CD4-positive, alpha-beta T cell (primary cell): ENCODE measurements at regions not wholly inside any gene's neighbourhood (a gene's known extent, or its start where the extent isn't known, plus 50 kb on each side); places are given as distances from the start of the nearest gene placed in this dataset.

Source experiments
- ATAC-seq: fragments of 200-7000 bp; cut with Tn5 transposase; one replicate; pipeline ENCODE4 v1.10.0; 2022; ENCODE audit warnings: mild to moderate bottlenecking; ENCODE audit not compliant: poor library complexity
- CTCF ChIA-PET: fragments of 350-600 bp; sonication (Branson Sonifier 250); formaldehyde crosslinking; loops from one replicate; lab custom pipeline; 2021; ENCODE audit warnings: antibody characterized with exemption, inconsistent platforms; lab: Charles Lee
- POLR2A ChIA-PET: fragments of 350-600 bp; sonication (Branson Sonifier 250); formaldehyde crosslinking; loops from one replicate; lab custom pipeline; 2021; ENCODE audit warnings: antibody characterized with exemption, inconsistent platforms; lab: Charles Lee
- DNase-seq, 14 experiments: peaks; one replicate each; pipeline ENCODE4 v3.0.0-alpha.2; 2013 to 2020; ENCODE audit warnings: mixed read lengths in 2 of 14
- H3K27ac ChIP-seq, 2 donors: one replicate each; pipeline versions ENCODE4 v1.5.1 to v1.7.0; 2013; ENCODE audit warnings: low read length in 2 of 2, low read depth in 1 of 2, mild to moderate bottlenecking in 1 of 2
- H3K27me3 ChIP-seq, 2 experiments: 1 replicate in 1 of 2; 2 replicates in 1 of 2; pipeline versions ENCODE4 v1.6.1 to v1.7.0; 2013; ENCODE audit warnings: low read length in 2 of 2, control low read depth in 1 of 2, mild to moderate bottlenecking in 1 of 2, moderate library complexity in 1 of 2; ENCODE audit not compliant: insufficient read depth in 2 of 2, control insufficient read depth in 1 of 2
- H3K36me3 ChIP-seq: one replicate; pipeline ENCODE4 v1.6.1; 2013; ENCODE audit warnings: low read length, control low read depth; ENCODE audit not compliant: insufficient read depth
- H3K4me1 ChIP-seq: one replicate; pipeline ENCODE4 v1.6.1; 2013; ENCODE audit warnings: low read length, control low read depth; ENCODE audit not compliant: insufficient read depth
- H3K4me3 ChIP-seq: one replicate; pipeline ENCODE4 v1.5.1; 2013; ENCODE audit warnings: mild to moderate bottlenecking, low read length, moderate library complexity
- H3K9me3 ChIP-seq, 2 experiments: 1 replicate in 1 of 2; 2 replicates in 1 of 2; pipeline versions ENCODE4 v1.6.1 to v1.7.0; 2013; ENCODE audit warnings: low read length in 2 of 2, mild to moderate bottlenecking in 2 of 2, control low read depth in 1 of 2, moderate library complexity in 1 of 2; ENCODE audit not compliant: control insufficient read depth in 1 of 2, insufficient read depth in 1 of 2
- H3K27ac Mint-ChIP-seq: one replicate; pipeline ENCODE4 v1.8.0; 2020; ENCODE audit warnings: mixed read lengths
- H3K27me3 Mint-ChIP-seq: one replicate; pipeline ENCODE4 v1.8.0; 2021; ENCODE audit warnings: mixed read lengths
- H3K36me3 Mint-ChIP-seq: one replicate; pipeline ENCODE4 v1.8.0; 2021; ENCODE audit warnings: low read depth, mixed read lengths
- H3K4me1 Mint-ChIP-seq: one replicate; pipeline ENCODE4 v1.8.0; 2021; ENCODE audit warnings: low read depth, mixed read lengths
- H3K4me3 Mint-ChIP-seq: one replicate; pipeline ENCODE4 v1.8.0; 2020; ENCODE audit warnings: mild to moderate bottlenecking, mixed read lengths
- H3K9me3 Mint-ChIP-seq: one replicate; pipeline ENCODE4 v1.8.0; 2020; ENCODE audit warnings: mixed read lengths
- intact Hi-C, 2 experiments: fragments of 100-400 bp; cut with DNase I in 1 of 2; cut with micrococcal nuclease in 1 of 2; formaldehyde crosslinking; loops; one replicate each; pipeline versions ENCODE4 v1.15.1 to v1.9.0; 2023 to 2025; cut with DNase I, micrococcal nuclease
- TF ChIP-seq, protein P1 (sequence below): fragments of 200-600 bp; IDR thresholded peaks from one replicate; pipeline ENCODE4 v1.8.0; 2022; ENCODE audit warnings: antibody characterized with exemption, mild to moderate bottlenecking

DNA sequence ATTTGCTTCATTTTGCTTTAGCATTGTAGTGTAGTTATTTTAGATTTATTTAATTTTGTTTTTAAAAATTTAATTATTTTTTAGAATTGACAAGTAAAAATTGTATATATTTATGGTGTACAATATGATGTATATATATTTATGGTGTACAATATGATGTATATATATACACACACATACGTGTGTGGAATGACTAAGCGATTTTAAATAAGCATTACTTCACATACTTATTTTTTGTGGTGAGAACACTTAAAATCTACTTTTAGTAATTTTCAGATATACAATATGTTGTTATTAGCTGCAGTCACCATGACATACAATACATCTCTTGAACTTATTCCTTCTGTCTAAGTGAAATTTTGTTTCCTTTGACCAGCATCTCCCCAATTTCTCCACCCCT is 172.9 kb downstream of the SPRY1 start:
- Histone ChIP-seq H3K27me3 (no peaks in the 10 kb centered on the region), H3K4me1 (no peaks in the 10 kb centered on the region), H3K36me3 (no peaks in the 10 kb centered on the region), H3K4me3 (no peak overlapping the region), H3K9me3 (no peaks in the 10 kb centered on the region), H3K27ac (no peak overlapping the region)
- no peak for DNase-seq
- no peaks in the 10 kb centered on the region for H3K36me3 Mint-ChIP-seq
- peaks cover 4% of the 10 kb centered on the region for H3K9me3 Mint-ChIP-seq
- H3K27ac Mint-ChIP-seq = no peak overlapping the region
- H3K4me1 Mint-ChIP-seq = no peaks in the 10 kb centered on the region
- TF ChIP-seq, protein P1, sequence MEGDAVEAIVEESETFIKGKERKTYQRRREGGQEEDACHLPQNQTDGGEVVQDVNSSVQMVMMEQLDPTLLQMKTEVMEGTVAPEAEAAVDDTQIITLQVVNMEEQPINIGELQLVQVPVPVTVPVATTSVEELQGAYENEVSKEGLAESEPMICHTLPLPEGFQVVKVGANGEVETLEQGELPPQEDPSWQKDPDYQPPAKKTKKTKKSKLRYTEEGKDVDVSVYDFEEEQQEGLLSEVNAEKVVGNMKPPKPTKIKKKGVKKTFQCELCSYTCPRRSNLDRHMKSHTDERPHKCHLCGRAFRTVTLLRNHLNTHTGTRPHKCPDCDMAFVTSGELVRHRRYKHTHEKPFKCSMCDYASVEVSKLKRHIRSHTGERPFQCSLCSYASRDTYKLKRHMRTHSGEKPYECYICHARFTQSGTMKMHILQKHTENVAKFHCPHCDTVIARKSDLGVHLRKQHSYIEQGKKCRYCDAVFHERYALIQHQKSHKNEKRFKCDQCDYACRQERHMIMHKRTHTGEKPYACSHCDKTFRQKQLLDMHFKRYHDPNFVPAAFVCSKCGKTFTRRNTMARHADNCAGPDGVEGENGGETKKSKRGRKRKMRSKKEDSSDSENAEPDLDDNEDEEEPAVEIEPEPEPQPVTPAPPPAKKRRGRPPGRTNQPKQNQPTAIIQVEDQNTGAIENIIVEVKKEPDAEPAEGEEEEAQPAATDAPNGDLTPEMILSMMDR = no peak
- ChIA-PET CTCF (no interaction called here), POLR2A (no interaction called here)
- peaks cover 4% of the 10 kb centered on the region for H3K27me3 Mint-ChIP-seq
- no peak overlapping the region for H3K4me3 Mint-ChIP-seq
- ATAC-seq = no peak
- intact Hi-C loops = loop anchor here in 1 of 2 experiments (10.0 kb wide), 1 partner anchor 85 kb away; no protein-coding TSS in a partner anchor

DNA sequence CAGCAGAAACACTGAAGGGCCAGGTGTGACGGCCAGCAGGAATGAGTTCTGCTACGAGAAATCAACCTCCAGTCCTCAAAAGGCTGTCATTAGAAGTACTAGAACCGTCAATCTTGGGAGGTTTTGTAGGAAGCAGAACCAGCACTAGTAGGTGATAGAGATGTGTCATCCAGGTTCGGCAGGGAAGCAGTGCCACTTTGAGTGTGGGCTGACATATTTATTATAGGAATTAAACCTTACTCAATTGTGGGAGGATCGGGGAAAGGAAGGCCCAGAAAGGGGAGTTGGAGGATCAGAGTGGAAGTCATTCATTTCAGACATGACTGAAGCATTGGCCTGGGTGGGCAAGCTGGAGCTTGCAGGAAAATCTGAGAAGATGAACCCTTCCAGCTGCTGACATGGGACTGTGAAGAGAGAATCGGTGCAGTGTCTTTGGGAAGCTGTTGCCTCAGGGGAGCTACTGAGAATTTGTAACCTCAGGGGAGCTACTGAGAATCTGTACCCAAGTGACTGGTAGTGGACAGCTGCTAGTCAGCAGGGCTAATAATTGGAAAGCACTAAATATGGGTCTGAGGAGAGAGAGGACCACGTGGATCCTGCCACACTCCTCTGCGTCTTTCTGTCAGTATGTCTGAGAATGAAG is 177.4 kb downstream of the SPRY1 start:
- Histone ChIP-seq H3K4me3 (no peak overlapping the region), H3K27me3 (no peaks in the 10 kb centered on the region), H3K36me3 (no peaks in the 10 kb centered on the region), H3K4me1 (no peaks in the 10 kb centered on the region), H3K9me3 (no peaks in the 10 kb centered on the region), H3K27ac (no peak overlapping the region)
- CTCF ChIA-PET = no interaction called here
- H3K27me3 Mint-ChIP-seq = no peaks in the 10 kb centered on the region
- no peak overlapping the region for H3K4me3 Mint-ChIP-seq
- H3K27ac Mint-ChIP-seq = no peak overlapping the region
- no peaks in the 10 kb centered on the region for H3K36me3 Mint-ChIP-seq
- no peak for DNase-seq
- ATAC-seq = no peak
- intact Hi-C loops = no loop called here
- POLR2A ChIA-PET = no interaction called here
- TF ChIP-seq, protein P1 = no peak
- H3K9me3 Mint-ChIP-seq = no peaks in the 10 kb centered on the region
- H3K4me1 Mint-ChIP-seq = no peaks in the 10 kb centered on the region

DNA sequence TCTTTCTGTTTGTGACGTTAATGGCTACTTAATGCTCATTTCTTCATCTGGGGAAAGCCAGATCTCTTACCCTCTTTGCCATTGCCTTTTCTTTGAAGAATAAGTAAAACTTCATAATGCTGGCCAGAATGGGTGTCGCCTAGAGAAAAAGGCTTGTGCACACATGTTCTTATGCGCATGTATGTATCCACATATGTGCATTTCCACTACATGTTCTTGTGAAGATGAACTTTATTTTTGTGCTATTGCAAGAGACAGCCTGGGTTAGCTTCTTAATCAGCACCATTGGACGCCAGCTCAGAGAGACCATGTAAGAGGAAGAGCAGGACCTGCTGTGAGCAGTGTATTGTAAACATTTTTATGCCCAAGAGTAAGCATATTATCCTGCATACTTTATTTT is 178.7 kb downstream of the SPRY1 start:
- TF ChIP-seq, protein P1 = no peak
- H3K4me3 ChIP-seq = no peak overlapping the region
- no peak overlapping the region for H3K27ac ChIP-seq
- Mint-ChIP-seq H3K4me3 (no peak overlapping the region), H3K27ac (no peak overlapping the region), H3K4me1 (no peaks in the 10 kb centered on the region), H3K27me3 (no peaks in the 10 kb centered on the region), H3K36me3 (no peaks in the 10 kb centered on the region), H3K9me3 (no peaks in the 10 kb centered on the region)
- no peaks in the 10 kb centered on the region for H3K36me3 ChIP-seq
- intact Hi-C loops = no loop called here
- no peaks in the 10 kb centered on the region for H3K27me3 ChIP-seq
- ChIA-PET CTCF (no interaction called here), POLR2A (no interaction called here)
- H3K4me1 ChIP-seq = no peaks in the 10 kb centered on the region
- ATAC-seq = no peak
- no peak for DNase-seq
- H3K9me3 ChIP-seq = no peaks in the 10 kb centered on the region
